Suprapubic skin (tissue), 4 donors: ENCODE measurements at regions not wholly inside any gene's neighbourhood (a gene's known extent, or its start where the extent isn't known, plus 50 kb on each side); places are given as distances from the start of the nearest gene placed in this dataset.

ENCODE experiments used
- DNase-seq, 2 donors: peaks; one replicate each; pipeline ENCODE4 v3.0.0-alpha.2; 2019; ENCODE audit warnings: low spot score in 2 of 2
- H3K27ac ChIP-seq: fragments of 200-600 bp; sonication (generic); one replicate; pipeline ENCODE4 v1.5.1; 2019
- H3K27me3 ChIP-seq: fragments of 200-600 bp; sonication (generic); one replicate; pipeline ENCODE4 v1.5.1; 2019
- H3K36me3 ChIP-seq: fragments of 200-600 bp; sonication (generic); one replicate; pipeline ENCODE4 v1.5.1; 2019
- H3K4me1 ChIP-seq: fragments of 200-600 bp; sonication (generic); one replicate; pipeline ENCODE4 v1.5.1; 2019
- H3K4me3 ChIP-seq: fragments of 200-600 bp; sonication (generic); one replicate; pipeline ENCODE4 v1.5.1; 2019; ENCODE audit warnings: mild to moderate bottlenecking
- H3K9me3 ChIP-seq: fragments of 200-600 bp; sonication (generic); one replicate; pipeline ENCODE4 v1.5.1; 2019
- CTCF ChIP-seq, 2 donors: fragments of 200-600 bp in 1 of 2; fragments of 450-650 bp in 1 of 2; sonication (generic) in 1 of 2; IDR thresholded peaks; one replicate each; pipeline ENCODE4 v1.5.1; 2016 to 2019; ENCODE audit warnings: antibody characterized with exemption in 2 of 2, mild to moderate bottlenecking in 1 of 2, moderate library complexity in 1 of 2
- EP300 ChIP-seq: sonication (generic); formaldehyde crosslinking; IDR thresholded peaks from one replicate; pipeline ENCODE4 v1.6.1; 2017; ENCODE audit warnings: antibody characterized with exemption
- POLR2A ChIP-seq, 2 donors: fragments of 450-650 bp; IDR thresholded peaks; one replicate each; pipeline ENCODE4 v1.6.1; 2017; ENCODE audit warnings: antibody characterized with exemption in 2 of 2, mild to moderate bottlenecking in 2 of 2, moderate library complexity in 2 of 2
- POLR2AphosphoS5 ChIP-seq, 3 donors: sonication (generic); formaldehyde crosslinking; IDR thresholded peaks; one replicate each; pipeline ENCODE4 v1.6.1; 2017; ENCODE audit warnings: antibody characterized with exemption in 3 of 3
- WGBS: methylation state at CpG from one replicate; pipeline ENCODE4 v1.1.5; 2018; 5-methylcytosine and 5-hydroxymethylcytosine counted together

- WGBS = 74% methylated on average over 3 of the region's 3 CpGs
- Histone ChIP-seq H3K27ac (no peak overlapping the region), H3K4me1 (no peaks in the 10 kb centered on the region), H3K9me3 (peaks cover 16% of the 10 kb centered on the region), H3K36me3 (no peaks in the 10 kb centered on the region), H3K4me3 (no peak overlapping the region), H3K27me3 (no peaks in the 10 kb centered on the region)
- TF ChIP-seq POLR2A (IDR thresholded peaks at IDR 0.05) (no peak), CTCF (IDR thresholded peaks at IDR 0.05) (no peak), POLR2AphosphoS5 (IDR thresholded peaks at IDR 0.05) (no peak), EP300 (no peak)
- no peak for DNase-seq
These were observed 950.6 kb upstream of the NUDT12 start for GRCh38 chr5:104513121-104513602.

- Histone ChIP-seq H3K4me3 (no peak overlapping the region), H3K36me3 (no peaks in the 10 kb centered on the region), H3K27ac (no peak overlapping the region), H3K9me3 (peaks cover 16% of the 10 kb centered on the region), H3K27me3 (no peaks in the 10 kb centered on the region), H3K4me1 (no peaks in the 10 kb centered on the region)
- WGBS = 63% methylated on average over 4 of the region's 4 CpGs
- TF ChIP-seq POLR2A (IDR thresholded peaks at IDR 0.05) = no peak
- no peak for TF ChIP-seq EP300
- TF ChIP-seq CTCF (IDR thresholded peaks at IDR 0.05) = no peak
- no peak for TF ChIP-seq POLR2AphosphoS5 (IDR thresholded peaks at IDR 0.05)
- no peak for DNase-seq
These were observed 949.7 kb upstream of the NUDT12 start for GRCh38 chr5:104512063-104512825.

- Histone ChIP-seq H3K9me3 (no peaks in the 10 kb centered on the region), H3K27ac (no peak overlapping the region), H3K4me3 (no peak overlapping the region), H3K27me3 (no peaks in the 10 kb centered on the region), H3K36me3 (no peaks in the 10 kb centered on the region), H3K4me1 (no peaks in the 10 kb centered on the region)
- TF ChIP-seq EP300 = no peak
- no peak for TF ChIP-seq CTCF (IDR thresholded peaks at IDR 0.05)
- TF ChIP-seq POLR2AphosphoS5 (IDR thresholded peaks at IDR 0.05) = no peak
- no peak for TF ChIP-seq POLR2A (IDR thresholded peaks at IDR 0.05)
- WGBS = 52% methylated on average over 1 of the region's 1 CpG
- DNase-seq = no peak
These were observed 935.7 kb upstream of the NUDT12 start for GRCh38 chr5:104498281-104498680.

- 83% methylated on average over 2 of the region's 2 CpGs for WGBS
- no peaks in the 10 kb centered on the region for H3K9me3 ChIP-seq
- H3K36me3 ChIP-seq = no peaks in the 10 kb centered on the region
- H3K4me3 ChIP-seq = no peak overlapping the region
- no peaks in the 10 kb centered on the region for H3K4me1 ChIP-seq
- DNase-seq = no peak
- no peaks in the 10 kb centered on the region for H3K27me3 ChIP-seq
- TF ChIP-seq POLR2AphosphoS5 (IDR thresholded peaks at IDR 0.05) = no peak
- no peak for TF ChIP-seq POLR2A (IDR thresholded peaks at IDR 0.05)
- TF ChIP-seq EP300 = no peak
- no peak for TF ChIP-seq CTCF (IDR thresholded peaks at IDR 0.05)
- no peak overlapping the region for H3K27ac ChIP-seq
These were observed 931.5 kb upstream of the NUDT12 start for GRCh38 chr5:104494083-104494482.

GRCh38 chr5:104472811-104473210 is 910.2 kb upstream of the NUDT12 start:
- 91% methylated on average over 3 of the region's 3 CpGs for WGBS
- Histone ChIP-seq H3K27ac (no peak overlapping the region), H3K9me3 (peaks cover 15% of the 10 kb centered on the region), H3K36me3 (no peaks in the 10 kb centered on the region), H3K4me3 (no peak overlapping the region), H3K27me3 (no peaks in the 10 kb centered on the region), H3K4me1 (no peaks in the 10 kb centered on the region)
- no peak for DNase-seq
- TF ChIP-seq CTCF (IDR thresholded peaks at IDR 0.05) (no peak), EP300 (no peak), POLR2AphosphoS5 (IDR thresholded peaks at IDR 0.05) (no peak), POLR2A (IDR thresholded peaks at IDR 0.05) (no peak)
